Heart left ventricle (tissue), 16 donors: ENCODE measurements at regions not wholly inside any gene's neighbourhood (a gene's known extent, or its start where the extent isn't known, plus 50 kb on each side); places are given as distances from the start of the nearest gene placed in this dataset.

Source experiments
- ATAC-seq, 4 donors: fragments of 200-7000 bp; cut with Tn5 transposase; one replicate each; pipeline ENCODE4 v1.9.1; 2020 to 2022; ENCODE audit warnings: moderate library complexity in 4 of 4, mild to moderate bottlenecking in 3 of 4, moderate number of reproducible peaks in 1 of 4
- DNase-seq, 5 donors: peaks; one replicate each; pipeline ENCODE4 v3.0.0-alpha.2; 2020
- H3K27ac ChIP-seq, 12 donors: fragments of 200-600 bp; sonication (generic) in 4 of 12; one replicate each; pipeline versions ENCODE4 v1.5.0 to v1.8.0; 2016 to 2022; ENCODE audit warnings: mild to moderate bottlenecking in 2 of 12
- H3K27me3 ChIP-seq, 9 donors: fragments of 200-600 bp; sonication (generic) in 2 of 9; one replicate each; pipeline versions ENCODE4 v1.5.1 to v1.8.0; 2016 to 2022; ENCODE audit warnings: mild to moderate bottlenecking in 3 of 9
- H3K36me3 ChIP-seq, 9 donors: fragments of 200-600 bp; sonication (generic) in 2 of 9; one replicate each; pipeline versions ENCODE4 v1.5.0 to v1.8.0; 2018 to 2022; ENCODE audit warnings: mild to moderate bottlenecking in 2 of 9
- H3K4me1 ChIP-seq, 12 donors: fragments of 200-600 bp; sonication (generic) in 4 of 12; one replicate each; pipeline versions ENCODE4 v1.5.0 to v1.8.0; 2016 to 2022; ENCODE audit warnings: mild to moderate bottlenecking in 3 of 12
- H3K4me3 ChIP-seq, 12 donors: fragments of 200-600 bp; sonication (generic) in 4 of 12; one replicate each; pipeline versions ENCODE4 v1.5.0 to v1.8.0; 2017 to 2022; ENCODE audit warnings: mild to moderate bottlenecking in 9 of 12, moderate library complexity in 4 of 12
- H3K9me3 ChIP-seq, 12 donors: fragments of 200-600 bp; sonication (generic) in 4 of 12; one replicate each; pipeline versions ENCODE4 v1.5.0 to v1.8.0; 2016 to 2022; ENCODE audit warnings: mild to moderate bottlenecking in 1 of 12
- CTCF ChIP-seq, 12 donors: fragments of 200-600 bp; sonication (generic) in 4 of 12; IDR thresholded peaks; one replicate each; pipeline versions ENCODE4 v1.5.0 to v1.8.0; 2018 to 2022; ENCODE audit warnings: antibody characterized with exemption in 12 of 12, mild to moderate bottlenecking in 5 of 12
- POLR2A ChIP-seq, 2 donors: fragments of 450-650 bp; IDR thresholded peaks; one replicate each; pipeline ENCODE4 v1.6.1; 2017; ENCODE audit warnings: antibody characterized with exemption in 2 of 2, mild to moderate bottlenecking in 2 of 2, moderate library complexity in 2 of 2
- WGBS, 4 donors: extraction: QIAGEN DNeasy Blood & Tissue Kit in 2 of 4; methylation state at CpG; one replicate each; pipeline versions ENCODE4 v1.1.5 to v1.1.7; 2013 to 2018; 5-methylcytosine and 5-hydroxymethylcytosine counted together
- intact Hi-C, 10 donors: fragments of 100-400 bp; cut with DNase I; formaldehyde crosslinking; loops; one replicate each; pipeline versions ENCODE4 v1.11.1 to v1.14.2; 2022
- donor health status: ischemic (EF 13 %, LVEDD 7.1; RV severe dilation, severe dysfunction).
- donor health status: healthy with polysubstance abuse.
- donor health status: DM: no; HTN: yes; CAD: no.
- donor health status: DM: no; HTN: no; CAD: no.
- donor health status: ischemic (EF 25% LVEDD 6.9; RV normal size, moderate dysfunction).
- donor health status: ischemic (EF 25% LVEDD 5.7; RV mildly dilated, moderate dysfunction).
- donor health status: healthy.
- donor health status: DM: yes; HTN: yes; CAD: no.
- donor health status: ischemic (EF 35%, LVEDD 5.7; RV mildly dilated, moderate dysfunction).
- donor health status: nonischemic (EF 11% LVEDD 7.7; RV severe dilation, severe dysfunction).
- donor health status: DM: yes; HTN: yes; CAD: no.
- donor health status: PGD.
- donor health status: ischemic (EF 29% LVEDD 5.4; RV normal size, mild dysfunction).
- donor health status: nonischemic (EF 23%, LVEDD 6.1; RV moderate dilation, normal function).

GRCh38 chr6:4707011-4707410, 69.2 kb upstream of the CDYL start:
- TF ChIP-seq CTCF (IDR thresholded peaks at IDR 0.05): no peak
- no peak for TF ChIP-seq POLR2A (IDR thresholded peaks at IDR 0.05)
- Histone ChIP-seq H3K4me3 (no peak overlapping the region), H3K4me1 (no peaks in the 10 kb centered on the region), H3K27ac (no peak overlapping the region), H3K27me3 (no peaks in the 10 kb centered on the region), H3K9me3 (peaks cover 0 to 19% (median 4%) of the 10 kb centered on the region in 12 donors), H3K36me3 (no peaks in the 10 kb centered on the region)
- WGBS, 4 donors: 94 to 100% (median 98%) methylated on average over 3 of the region's 3 CpGs
- intact Hi-C loops: no loop called here
- DNase-seq: no peak
- no peak for ATAC-seq

GRCh38 chr6:4705809-4706208, 70.4 kb upstream of the CDYL start:
- no peak overlapping the region for H3K27ac ChIP-seq
- no peak for TF ChIP-seq POLR2A (IDR thresholded peaks at IDR 0.05)
- intact Hi-C loops: no loop called here
- H3K27me3 ChIP-seq: no peaks in the 10 kb centered on the region
- ATAC-seq: no peak
- no peak for DNase-seq
- H3K36me3 ChIP-seq: no peaks in the 10 kb centered on the region
- no peak overlapping the region for H3K4me3 ChIP-seq
- H3K4me1 ChIP-seq: no peaks in the 10 kb centered on the region
- WGBS, 4 donors: 83 to 90% (median 86%) methylated on average over 5 of the region's 5 CpGs
- H3K9me3 ChIP-seq: peaks cover 0 to 19% (median 4%) of the 10 kb centered on the region in 12 donors

- H3K4me3 ChIP-seq: no peak overlapping the region
- intact Hi-C loops: no loop called here
- 57 to 74% (median 64%) methylated on average over 3 of the region's 3 CpGs for WGBS, 4 donors
- no peaks in the 10 kb centered on the region for H3K36me3 ChIP-seq
- no peak for ATAC-seq
- H3K27me3 ChIP-seq: no peaks in the 10 kb centered on the region
- no peak for DNase-seq
- peaks cover 0 to 4% (median 0%) of the 10 kb centered on the region in 12 donors for H3K4me1 ChIP-seq
- no peak for TF ChIP-seq POLR2A (IDR thresholded peaks at IDR 0.05)
- no peak for TF ChIP-seq CTCF (IDR thresholded peaks at IDR 0.05)
- H3K9me3 ChIP-seq: peaks cover 0 to 18% (median 4%) of the 10 kb centered on the region in 12 donors
- no peak overlapping the region for H3K27ac ChIP-seq
These were observed 72.8 kb upstream of the CDYL start for GRCh38 chr6:4703382-4703781.

- WGBS, 4 donors: 61 to 68% (median 66%) methylated on average over 3 of the region's 3 CpGs
- DNase-seq: no peak
- H3K27me3 ChIP-seq: no peaks in the 10 kb centered on the region
- no peaks in the 10 kb centered on the region for H3K9me3 ChIP-seq
- ATAC-seq: peak in 3 of 4 donors; percentile 62 to 79 (median 64)
- H3K4me1 ChIP-seq: peaks cover 0 to 4% (median 0%) of the 10 kb centered on the region in 12 donors
- H3K4me3 ChIP-seq: no peak overlapping the region
- TF ChIP-seq CTCF (IDR thresholded peaks at IDR 0.05): no peak
- TF ChIP-seq POLR2A (IDR thresholded peaks at IDR 0.05): no peak
- H3K27ac ChIP-seq: peak overlapping the region in 2 of 12 donors; percentile 13 to 24
- intact Hi-C loops: no loop called here
- no peaks in the 10 kb centered on the region for H3K36me3 ChIP-seq
These were observed 77.1 kb upstream of the CDYL start for GRCh38 chr6:4698901-4699659.
